ENCODE measurements at regions not wholly inside any gene's neighbourhood (a gene's known extent, or its start where the extent isn't known, plus 50 kb on each side); places are given as distances from the start of the nearest gene placed in this dataset.

GRCh38 chr4:73690051-73690738, 50.2 kb upstream of the CXCL8 start:
- no peak for DNase-seq (ENCODE audit: low spot score in 2 of 2)
- no peaks in the 10 kb centered on the region for H3K9me3 ChIP-seq
- no peaks in the 10 kb centered on the region for H3K36me3 ChIP-seq (replicated peaks)
- no peaks in the 10 kb centered on the region for H3K27me3 ChIP-seq (ENCODE audit: low read depth)
- H3K4me3 ChIP-seq: no peak overlapping the region
- in situ Hi-C loops (cut with MboI; ENCODE audit: low sequenced_read_pairs): no loop called here
- H3K4me1 ChIP-seq: no peaks in the 10 kb centered on the region
